Coronary artery (tissue), 2 donors: ENCODE measurements at regions not wholly inside any gene's neighbourhood (a gene's known extent, or its start where the extent isn't known, plus 50 kb on each side); places are given as distances from the start of the nearest gene placed in this dataset.

Source experiments
- DNase-seq: peaks from one replicate; pipeline ENCODE4 v3.0.0-alpha.2; 2017; ENCODE audit warnings: low spot score
- H3K27ac ChIP-seq, 2 donors: fragments of 200-600 bp; sonication (generic); one replicate each; pipeline ENCODE4 v1.5.1; 2016 to 2019
- H3K4me3 ChIP-seq: fragments of 200-600 bp; sonication (generic); 2 replicates; pipeline ENCODE4 v1.5.1; 2016; ENCODE audit warnings: mild to moderate bottlenecking, moderate library complexity
- TF ChIP-seq, protein P1 (sequence below): fragments of 200-600 bp; sonication (generic); IDR thresholded peaks from one replicate; pipeline ENCODE4 v1.5.1; 2019; ENCODE audit warnings: antibody characterized with exemption

DNA sequence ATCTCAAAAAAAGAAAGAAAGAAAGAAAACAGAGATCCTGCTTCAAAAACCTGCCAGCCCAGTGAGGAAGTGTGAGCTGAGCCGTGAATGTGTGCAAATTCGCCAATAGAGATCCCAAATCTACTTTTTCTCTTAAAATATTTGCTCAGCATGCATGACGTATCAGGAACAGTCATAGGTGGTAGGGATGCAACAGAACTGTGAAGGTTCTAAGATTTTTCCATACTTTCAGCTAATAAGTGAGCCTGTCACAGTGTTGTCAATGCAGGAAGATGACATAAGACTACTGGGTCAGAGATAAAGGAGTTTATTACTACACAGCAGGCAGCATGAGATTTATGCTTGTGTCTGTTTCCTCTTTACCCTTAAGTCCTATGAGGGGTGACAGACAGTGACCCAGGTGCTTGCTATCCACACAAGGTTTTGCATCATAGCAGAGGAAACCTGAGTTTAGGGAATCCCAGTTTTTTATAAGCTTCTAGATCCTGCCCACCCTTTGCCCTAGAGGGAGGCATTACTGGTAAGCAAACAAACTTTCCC is 273.4 kb downstream of the BMP7 start:
- no peak for DNase-seq
- H3K27ac ChIP-seq = no peak overlapping the region
- TF ChIP-seq, protein P1, sequence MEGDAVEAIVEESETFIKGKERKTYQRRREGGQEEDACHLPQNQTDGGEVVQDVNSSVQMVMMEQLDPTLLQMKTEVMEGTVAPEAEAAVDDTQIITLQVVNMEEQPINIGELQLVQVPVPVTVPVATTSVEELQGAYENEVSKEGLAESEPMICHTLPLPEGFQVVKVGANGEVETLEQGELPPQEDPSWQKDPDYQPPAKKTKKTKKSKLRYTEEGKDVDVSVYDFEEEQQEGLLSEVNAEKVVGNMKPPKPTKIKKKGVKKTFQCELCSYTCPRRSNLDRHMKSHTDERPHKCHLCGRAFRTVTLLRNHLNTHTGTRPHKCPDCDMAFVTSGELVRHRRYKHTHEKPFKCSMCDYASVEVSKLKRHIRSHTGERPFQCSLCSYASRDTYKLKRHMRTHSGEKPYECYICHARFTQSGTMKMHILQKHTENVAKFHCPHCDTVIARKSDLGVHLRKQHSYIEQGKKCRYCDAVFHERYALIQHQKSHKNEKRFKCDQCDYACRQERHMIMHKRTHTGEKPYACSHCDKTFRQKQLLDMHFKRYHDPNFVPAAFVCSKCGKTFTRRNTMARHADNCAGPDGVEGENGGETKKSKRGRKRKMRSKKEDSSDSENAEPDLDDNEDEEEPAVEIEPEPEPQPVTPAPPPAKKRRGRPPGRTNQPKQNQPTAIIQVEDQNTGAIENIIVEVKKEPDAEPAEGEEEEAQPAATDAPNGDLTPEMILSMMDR = no peak
- H3K4me3 ChIP-seq = no peak overlapping the region

DNA sequence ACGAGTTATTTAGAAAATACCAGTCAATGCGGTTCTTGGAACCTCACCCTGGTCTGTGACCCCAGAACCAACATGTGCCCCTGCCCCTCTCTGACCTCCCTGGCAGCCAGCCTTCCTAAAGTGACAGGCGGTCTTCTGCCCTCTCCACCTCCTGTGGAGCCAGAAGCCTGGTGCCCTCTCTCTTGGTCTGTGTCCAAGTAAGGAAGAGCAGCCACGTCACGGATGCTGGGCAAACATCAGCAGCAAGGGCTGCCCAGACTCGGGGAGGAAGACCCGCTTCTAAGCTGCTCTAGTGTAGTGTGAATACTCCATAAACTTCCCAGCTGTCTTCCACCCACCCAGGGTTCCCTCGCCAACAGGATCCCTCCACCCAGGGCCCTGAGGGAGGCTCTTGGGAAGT is 272.4 kb downstream of the BMP7 start:
- Histone ChIP-seq H3K4me3 (no peak overlapping the region), H3K27ac (no peak overlapping the region)
- DNase-seq = no peak
- TF ChIP-seq, protein P1 = no peak

DNA sequence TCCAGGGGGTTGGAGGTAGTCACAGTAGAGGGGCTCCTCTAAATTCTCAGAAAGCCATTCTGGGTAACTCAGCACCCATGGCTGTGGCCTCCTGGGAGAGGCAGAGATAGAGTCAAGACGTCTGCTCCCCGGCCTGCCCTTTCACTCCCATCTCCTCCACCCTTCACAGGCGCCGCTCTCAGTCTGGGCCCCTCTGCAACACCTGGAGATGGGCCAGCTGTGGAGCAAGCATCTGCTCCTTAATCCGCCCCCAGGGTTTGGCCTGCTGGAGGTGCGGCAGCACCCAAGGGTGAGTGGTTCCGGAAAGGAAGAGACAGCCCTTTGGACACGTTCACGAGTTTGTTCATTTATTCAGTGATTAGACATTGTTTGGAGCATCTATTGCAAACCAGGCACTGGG is 271.3 kb downstream of the BMP7 start:
- H3K4me3 ChIP-seq = no peak overlapping the region
- H3K27ac ChIP-seq = no peak overlapping the region
- no peak for DNase-seq
- TF ChIP-seq, protein P1 = no peak

DNA sequence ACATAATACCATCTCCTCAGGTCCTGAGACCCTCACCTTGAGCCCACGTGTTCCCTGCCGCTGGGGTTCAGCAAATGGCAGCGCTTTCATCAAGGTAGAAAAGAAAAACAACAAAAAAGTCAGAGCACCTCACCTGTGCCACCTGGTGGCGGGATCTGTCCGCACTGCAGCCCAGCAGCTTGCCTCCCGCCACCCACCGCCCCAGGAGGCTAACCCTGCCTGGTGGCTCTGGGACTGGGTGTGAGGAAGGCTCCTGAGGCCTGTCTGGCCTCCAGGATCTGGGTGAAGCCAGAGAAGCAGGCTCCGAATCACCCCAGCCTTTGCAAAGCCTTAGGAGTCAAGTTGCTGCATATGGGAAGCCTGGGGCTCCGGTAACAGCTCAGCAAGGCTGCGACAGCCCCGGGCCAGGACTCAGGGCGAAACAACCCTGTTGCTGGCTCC is 270.8 kb downstream of the BMP7 start:
- Histone ChIP-seq H3K4me3 (no peak overlapping the region), H3K27ac (no peak overlapping the region)
- no peak for DNase-seq
- TF ChIP-seq, protein P1 = no peak

DNA sequence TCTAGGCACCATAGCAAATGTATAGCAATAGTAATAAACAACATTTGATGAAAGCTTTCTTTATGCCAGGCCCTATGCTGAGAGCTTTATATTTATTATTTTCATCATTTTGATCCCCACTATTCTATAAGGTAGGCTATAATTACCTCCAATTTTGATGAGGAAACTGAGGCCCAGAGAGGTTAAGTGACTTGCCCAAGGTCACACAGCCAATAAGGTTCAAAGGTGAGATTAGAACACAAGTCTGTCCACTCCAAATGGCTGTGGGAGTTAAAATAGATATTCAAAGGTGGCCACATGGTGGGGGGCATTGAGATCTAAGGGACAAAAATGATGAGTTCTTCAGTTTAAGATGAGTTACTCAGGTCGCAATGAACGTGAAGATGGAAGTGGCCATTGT is 269.9 kb downstream of the BMP7 start:
- Histone ChIP-seq H3K27ac (no peak overlapping the region), H3K4me3 (no peak overlapping the region)
- TF ChIP-seq, protein P1 = no peak
- DNase-seq = no peak

DNA sequence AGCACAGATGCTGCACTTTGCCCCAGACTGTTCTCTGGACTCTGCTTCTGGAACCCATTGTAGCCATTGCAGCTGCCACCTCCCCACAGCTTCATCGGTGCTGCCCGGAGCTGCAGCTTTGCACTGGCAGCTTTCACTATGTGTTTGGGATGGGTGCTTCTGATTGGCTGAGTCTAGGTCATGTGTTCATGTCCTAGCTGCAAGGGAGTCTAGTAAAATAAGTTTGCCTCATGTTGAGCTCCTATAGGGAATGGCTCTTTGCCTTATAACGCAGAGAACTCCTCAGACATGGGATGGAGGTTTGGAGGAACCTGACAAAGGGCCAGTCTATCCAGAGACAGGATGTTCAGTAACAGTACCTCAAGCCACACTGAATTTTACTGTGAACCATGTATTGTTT is 268.0 kb downstream of the BMP7 start:
- Histone ChIP-seq H3K27ac (no peak overlapping the region), H3K4me3 (no peak overlapping the region)
- no peak for DNase-seq
- TF ChIP-seq, protein P1 = no peak

DNA sequence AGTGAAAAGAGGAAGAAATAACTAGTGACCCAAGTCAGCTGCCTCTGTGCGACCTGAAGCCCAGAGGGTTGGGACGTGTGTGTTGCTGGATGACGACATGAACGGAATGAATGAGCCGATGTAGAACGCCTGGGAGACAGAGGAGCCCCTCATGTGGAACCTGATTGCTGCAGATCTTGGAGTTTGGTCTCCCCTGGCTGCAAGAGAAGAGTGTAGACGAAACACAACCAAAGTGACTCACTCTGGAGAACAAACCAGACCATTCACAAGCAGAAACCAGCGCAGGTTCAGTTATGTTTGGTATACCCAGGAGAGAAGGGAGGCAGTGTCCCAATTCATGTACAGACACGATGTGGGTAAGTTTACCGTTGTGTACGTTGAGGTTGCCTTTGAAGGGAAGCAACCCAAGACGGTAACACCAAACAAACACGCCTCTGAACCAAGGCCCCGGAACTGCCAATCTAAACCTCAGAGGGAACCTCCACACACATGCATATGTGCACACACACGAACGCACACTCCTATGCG is 265.9 kb downstream of the BMP7 start:
- no peak for DNase-seq
- Histone ChIP-seq H3K27ac (no peak overlapping the region), H3K4me3 (no peak overlapping the region)
- TF ChIP-seq, protein P1 = no peak
